Hepatocyte (in vitro differentiated cells): ENCODE measurements at regions not wholly inside any gene's neighbourhood (a gene's known extent, or its start where the extent isn't known, plus 50 kb on each side); places are given as distances from the start of the nearest gene placed in this dataset.

Source experiments
- EZH2 ChIP-seq: fragments of 200-600 bp; sonication (generic); IDR thresholded peaks from 2 replicates; pipeline ENCODE4 v1.6.1; 2016; ENCODE audit warnings: antibody characterized with exemption, mild to moderate bottlenecking, borderline replicate concordance
- TF ChIP-seq, protein P1 (sequence below): fragments of 200-600 bp; sonication (generic); IDR thresholded peaks from 2 replicates; pipeline ENCODE4 v1.5.1; 2016; ENCODE audit warnings: antibody characterized with exemption, mild to moderate bottlenecking; ENCODE audit not compliant: poor library complexity

DNA sequence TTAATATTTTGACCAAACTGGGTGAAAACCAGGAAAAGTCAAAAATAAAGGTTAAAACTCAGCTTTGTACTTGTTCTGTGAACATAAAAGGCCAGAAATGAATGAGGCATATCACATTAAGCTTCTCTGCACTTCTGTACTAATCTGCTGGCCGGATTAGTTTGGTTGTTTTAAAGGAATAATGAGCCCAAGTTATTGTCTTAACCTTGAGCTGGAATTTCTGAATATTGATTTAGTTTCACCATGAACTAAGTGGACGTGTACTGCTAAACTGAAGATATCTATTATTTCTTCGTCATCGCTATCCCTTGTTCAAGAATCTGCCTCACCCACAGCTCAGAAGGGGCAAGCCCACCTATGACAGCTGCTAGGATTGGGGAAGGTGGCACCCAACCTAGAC lies 101.1 kb upstream of the FRMD4A start:
- TF ChIP-seq, protein P1, sequence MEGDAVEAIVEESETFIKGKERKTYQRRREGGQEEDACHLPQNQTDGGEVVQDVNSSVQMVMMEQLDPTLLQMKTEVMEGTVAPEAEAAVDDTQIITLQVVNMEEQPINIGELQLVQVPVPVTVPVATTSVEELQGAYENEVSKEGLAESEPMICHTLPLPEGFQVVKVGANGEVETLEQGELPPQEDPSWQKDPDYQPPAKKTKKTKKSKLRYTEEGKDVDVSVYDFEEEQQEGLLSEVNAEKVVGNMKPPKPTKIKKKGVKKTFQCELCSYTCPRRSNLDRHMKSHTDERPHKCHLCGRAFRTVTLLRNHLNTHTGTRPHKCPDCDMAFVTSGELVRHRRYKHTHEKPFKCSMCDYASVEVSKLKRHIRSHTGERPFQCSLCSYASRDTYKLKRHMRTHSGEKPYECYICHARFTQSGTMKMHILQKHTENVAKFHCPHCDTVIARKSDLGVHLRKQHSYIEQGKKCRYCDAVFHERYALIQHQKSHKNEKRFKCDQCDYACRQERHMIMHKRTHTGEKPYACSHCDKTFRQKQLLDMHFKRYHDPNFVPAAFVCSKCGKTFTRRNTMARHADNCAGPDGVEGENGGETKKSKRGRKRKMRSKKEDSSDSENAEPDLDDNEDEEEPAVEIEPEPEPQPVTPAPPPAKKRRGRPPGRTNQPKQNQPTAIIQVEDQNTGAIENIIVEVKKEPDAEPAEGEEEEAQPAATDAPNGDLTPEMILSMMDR: no peak
- TF ChIP-seq EZH2: no peak
